NCI-H748 (cell line): ENCODE measurements at regions not wholly inside any gene's neighbourhood (a gene's known extent, or its start where the extent isn't known, plus 50 kb on each side); places are given as distances from the start of the nearest gene placed in this dataset.
"Not testable (repeated sequence)": the region's sequence is repeated elsewhere in the genome, so short reads cannot be mapped to it uniquely, and the experiment has no call there.

Source experiments
- DNase-seq: peaks from one replicate; lab custom pipeline; 2025; ENCODE audit not compliant: unreplicated experiment; lab: John Stamatoyannopoulos, UW

- DNase-seq, result no peak
These were observed 131.9 kb upstream of the NFIA start for GRCh38 chr1:60950224-60951063.

GRCh38 chr1:60949826-60950197 lies 132.5 kb upstream of the NFIA start:
- DNase-seq, result no peak

DNA sequence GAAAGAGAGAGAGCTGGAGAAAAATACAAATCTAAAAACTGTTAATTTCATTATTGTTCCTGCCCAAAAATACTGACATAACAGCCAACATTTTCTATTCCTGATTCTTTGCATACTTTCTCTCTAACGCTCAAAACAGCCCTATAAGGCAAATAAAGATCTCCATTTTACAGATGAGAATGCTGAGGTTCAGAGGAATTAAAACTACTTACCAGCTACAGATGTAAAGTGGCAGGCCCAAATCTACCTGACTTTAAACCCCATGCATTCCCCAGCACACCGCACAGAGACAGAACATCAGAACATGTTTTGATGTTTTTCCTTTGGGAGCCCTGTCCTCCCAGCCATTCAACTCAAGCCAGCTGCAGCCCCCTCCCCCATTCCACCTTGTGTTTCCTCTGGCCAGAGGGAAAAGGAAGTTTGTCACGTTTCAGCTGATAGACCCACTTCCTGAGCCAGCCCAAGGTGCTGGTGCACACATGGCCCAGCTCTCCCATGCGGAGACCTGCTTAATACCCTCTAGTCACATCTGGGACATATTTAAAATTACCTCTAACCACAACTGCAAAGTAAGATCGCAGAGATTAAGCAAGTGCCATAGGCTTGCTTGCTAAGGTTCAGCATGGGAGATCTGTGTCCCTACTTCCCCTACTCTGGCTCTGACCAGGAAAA lies 133.1 kb upstream of the NFIA start:
- DNase-seq, result no peak

GRCh38 chr1:60948486-60948885 lies 133.9 kb upstream of the NFIA start:
- DNase-seq, result no peak

DNA sequence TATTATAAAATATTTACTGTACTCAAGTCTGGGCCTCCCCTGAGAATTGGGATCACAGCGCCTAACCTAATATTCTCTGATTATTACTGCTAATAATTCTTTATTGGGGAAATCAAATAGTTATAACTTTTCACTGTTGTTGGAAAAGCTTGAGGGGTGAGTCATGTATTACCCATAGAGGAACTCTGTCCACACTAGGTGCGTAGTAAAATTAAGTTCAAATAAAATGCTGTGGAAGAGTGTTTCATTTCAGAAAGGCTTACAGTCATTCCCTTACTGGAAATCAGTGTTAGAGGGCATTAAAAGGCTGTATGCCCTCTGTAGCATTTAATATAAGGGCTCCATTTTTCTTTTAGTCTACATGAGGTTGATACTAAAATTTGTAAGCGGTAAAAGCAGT lies 135.0 kb upstream of the NFIA start:
- DNase-seq, result no peak

DNA sequence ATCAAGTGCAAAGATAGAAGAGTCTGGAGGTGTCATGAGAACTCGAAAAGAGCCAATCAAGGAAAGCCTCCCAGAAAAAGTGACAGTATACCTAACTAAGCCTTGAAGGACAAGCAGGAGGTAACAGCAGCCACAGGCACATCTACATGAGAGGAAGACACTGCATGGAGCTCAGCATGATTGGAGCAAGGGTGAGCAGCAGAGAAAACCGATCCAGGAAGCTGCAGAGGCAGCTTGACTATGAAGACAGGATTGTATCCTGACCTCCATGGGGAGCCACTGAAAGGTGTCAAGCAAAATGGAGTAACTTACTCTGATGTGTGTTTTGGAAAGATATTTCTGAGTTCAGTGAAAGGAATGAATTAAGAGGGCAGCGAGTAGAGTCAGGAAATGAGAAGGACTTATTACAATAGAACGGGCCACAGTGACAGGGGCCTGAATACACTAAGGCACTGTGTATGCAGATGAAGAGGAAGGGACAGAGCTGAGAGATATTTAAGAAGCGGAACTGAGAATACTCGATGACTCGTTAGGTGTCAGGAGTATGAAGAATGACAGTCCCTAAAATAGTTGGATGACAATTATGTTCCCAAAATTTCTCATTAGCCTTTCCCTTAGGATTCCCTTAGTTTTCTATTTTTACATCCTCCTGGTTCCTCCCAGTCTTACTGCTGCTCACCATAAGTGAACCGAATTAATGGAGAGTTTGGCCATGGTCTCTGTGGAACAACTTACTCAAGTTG lies 139.3 kb upstream of the NFIA start:
- DNase-seq, result no peak

- DNase-seq, result no peak
These were observed 140.1 kb upstream of the NFIA start for GRCh38 chr1:60942291-60942690.

GRCh38 chr1:60940685-60941084 lies 141.7 kb upstream of the NFIA start:
- not testable (repeated sequence) for DNase-seq

- DNase-seq, result no peak
These were observed 144.6 kb upstream of the NFIA start for GRCh38 chr1:60937720-60938119.

DNA sequence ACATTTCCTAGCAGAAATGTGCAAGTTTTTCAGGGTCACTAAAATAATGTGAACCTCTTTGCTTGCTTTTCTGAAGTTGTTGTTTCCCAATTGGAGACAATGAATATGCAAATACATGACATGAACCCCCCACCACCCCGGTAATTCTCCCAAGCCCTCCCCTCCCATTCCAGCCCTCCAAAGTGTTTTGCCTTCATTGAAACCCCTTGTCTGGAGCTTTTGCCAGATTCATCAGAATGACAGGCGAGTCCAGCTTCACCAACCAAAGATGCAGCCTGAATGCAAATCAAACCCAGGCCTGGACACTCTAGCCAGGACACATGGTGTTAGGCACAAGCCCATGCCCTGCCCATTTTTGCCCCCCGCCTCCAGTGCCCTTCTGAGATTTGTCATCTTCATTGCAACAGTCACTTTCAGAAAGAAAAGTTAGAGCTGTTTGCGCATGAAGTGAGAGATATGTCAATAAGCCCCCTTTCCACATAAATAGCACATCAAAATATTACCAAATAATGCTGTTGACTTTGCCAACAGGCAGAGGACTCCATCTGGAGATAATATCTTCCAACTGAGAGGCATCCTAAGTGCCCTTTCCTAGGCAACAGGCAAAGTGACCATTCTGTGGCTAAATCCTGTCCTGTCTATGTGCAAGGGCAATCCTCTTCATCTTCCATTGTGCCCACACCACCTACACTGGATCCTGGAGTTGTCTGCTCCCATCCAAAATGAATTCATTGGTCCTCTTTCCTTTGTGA lies 145.6 kb upstream of the NFIA start:
- DNase-seq, result no peak

DNA sequence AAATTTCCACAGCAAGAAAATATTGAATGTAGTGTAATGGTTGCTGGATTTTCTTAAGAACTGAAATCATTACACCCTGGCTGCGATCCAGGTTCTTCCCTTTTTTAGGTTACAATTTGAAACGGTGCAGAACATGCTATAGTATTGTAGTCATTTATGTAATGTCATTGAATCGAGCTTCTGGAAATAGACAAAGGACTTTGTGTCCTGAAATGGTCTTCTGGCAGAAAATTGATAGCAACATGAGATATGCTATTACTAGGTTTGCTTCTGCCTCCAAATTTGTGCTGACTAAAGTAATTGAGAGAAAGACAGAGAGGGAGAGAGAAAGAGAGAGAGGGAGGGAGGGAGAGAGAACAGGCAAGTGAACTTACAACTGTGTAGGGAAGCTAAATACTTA lies 146.2 kb upstream of the NFIA start:
- DNase-seq, result peak; percentile 6

DNA sequence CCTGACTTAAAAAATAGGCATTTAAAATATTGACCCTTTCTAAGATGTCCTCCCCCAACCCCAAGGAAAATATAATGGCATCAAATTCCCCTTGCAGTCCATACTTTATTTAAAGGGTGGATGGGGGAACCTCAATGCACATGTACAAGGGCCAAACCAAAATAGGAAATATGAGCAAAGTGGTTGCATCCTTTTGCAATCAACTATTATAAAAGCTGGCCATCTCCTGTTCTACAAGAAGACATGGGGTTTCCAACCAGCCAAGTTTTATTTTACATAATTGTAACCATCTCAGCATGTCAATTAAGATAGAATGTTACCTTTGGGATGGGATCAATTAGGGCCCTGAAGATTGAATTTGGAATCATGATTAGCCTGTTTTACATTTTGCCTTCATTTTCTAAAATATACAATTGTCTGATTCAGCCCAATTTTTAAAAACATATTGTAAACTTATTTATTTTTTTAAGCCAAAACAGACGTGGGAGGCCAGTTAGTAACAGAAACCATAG lies 146.7 kb upstream of the NFIA start:
- no peak for DNase-seq

DNA sequence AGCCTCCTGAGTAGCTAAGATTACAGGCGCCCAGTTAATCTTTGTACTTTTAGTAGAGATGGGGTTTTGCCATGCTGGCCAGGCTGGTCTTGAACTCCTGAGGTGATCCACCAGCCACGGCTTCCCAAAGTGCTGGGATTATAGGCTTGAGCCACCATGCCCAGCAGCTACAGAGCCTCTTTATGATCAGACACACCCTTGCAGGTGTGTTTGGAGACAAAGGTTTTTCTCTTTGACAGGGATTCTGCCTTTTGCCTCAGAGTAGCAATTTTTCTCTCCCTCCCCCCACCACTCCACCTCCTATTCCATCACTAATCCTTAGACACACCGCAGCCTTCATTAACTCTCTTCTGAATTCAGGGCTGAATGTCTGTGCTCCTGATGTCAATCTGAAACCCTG lies 152.2 kb upstream of the NFIA start:
- DNase-seq, result peak; percentile 29

- DNase-seq, result peak; percentile 83
These were observed 157.2 kb upstream of the NFIA start for GRCh38 chr1:60924964-60925798.

DNA sequence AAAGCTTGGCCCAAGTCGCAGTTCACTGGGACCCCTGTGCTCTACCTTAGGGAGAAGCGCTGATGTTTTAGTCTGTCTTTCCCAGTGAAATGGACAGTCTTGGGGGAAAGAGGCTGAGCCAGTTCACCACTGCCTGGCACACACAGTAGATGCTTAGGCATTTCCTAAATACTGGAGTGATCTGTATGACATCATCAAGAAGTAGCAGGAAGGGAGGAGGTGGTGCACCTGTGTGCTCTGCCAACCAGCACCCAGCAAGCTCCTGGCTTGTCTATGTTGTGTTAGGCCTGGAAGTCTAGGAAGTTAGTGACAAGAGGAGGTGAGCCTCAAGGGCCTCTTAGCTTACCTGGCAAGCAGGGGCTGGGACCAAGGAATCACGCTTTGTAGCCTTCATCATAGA lies 158.2 kb upstream of the NFIA start:
- no peak for DNase-seq

GRCh38 chr1:60923389-60924087 lies 158.8 kb upstream of the NFIA start:
- no peak for DNase-seq

DNA sequence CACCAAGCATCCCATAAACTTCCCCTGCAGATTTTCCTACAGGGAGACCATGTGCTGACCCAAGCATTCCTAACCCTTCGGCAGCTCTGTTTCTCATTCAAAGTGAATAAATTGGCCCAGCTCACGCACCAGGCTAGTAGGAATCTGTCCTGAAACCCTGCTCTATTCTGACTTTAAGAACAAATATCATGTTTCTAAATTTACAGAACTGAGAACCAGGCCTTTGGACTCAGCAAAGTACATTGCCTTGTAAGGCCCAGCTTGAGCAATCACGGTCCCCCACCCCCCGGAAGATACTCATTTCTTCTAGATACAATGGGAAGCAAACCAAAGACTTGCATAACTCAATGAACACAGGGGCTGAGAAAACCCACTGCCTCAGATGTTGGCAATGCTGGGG lies 160.1 kb upstream of the NFIA start:
- DNase-seq, result no peak

GRCh38 chr1:60921175-60921574 lies 161.2 kb upstream of the NFIA start:
- no peak for DNase-seq

DNA sequence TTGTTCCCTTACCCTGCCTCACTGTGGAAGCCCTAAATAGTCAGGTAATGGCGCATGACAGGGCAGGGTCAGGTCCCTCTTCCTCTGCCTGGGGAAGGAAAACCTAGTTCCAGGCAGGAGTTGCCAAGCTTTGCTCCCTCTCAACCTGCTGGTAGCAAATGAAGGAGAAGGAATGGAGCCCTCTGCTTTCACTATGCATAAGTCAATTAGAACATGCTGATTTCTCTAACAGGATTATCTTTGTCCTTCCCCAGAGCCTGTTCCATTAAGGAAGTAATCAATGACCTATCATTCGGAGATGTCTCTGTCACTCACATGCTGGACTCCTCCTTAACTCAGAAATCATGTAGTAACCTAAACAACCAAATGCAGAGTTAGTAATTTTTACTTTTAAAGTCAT lies 161.8 kb upstream of the NFIA start:
- DNase-seq, result no peak

GRCh38 chr1:60918867-60919266 lies 163.5 kb upstream of the NFIA start:
- DNase-seq, result no peak
